Peyer's patch (tissue), 4 donors: ENCODE measurements at regions not wholly inside any gene's neighbourhood (a gene's known extent, or its start where the extent isn't known, plus 50 kb on each side); places are given as distances from the start of the nearest gene placed in this dataset.

Source experiments
- CTCF ChIP-seq, 6 experiments: fragments of 450-650 bp in 4 of 6; fragments of 200-600 bp in 2 of 6; sonication (generic) in 1 of 6; IDR thresholded peaks; one replicate each; pipeline ENCODE4 v1.5.1; 2017 to 2019; ENCODE audit warnings: antibody characterized with exemption in 6 of 6, mild to moderate bottlenecking in 3 of 6, moderate library complexity in 1 of 6
- POLR2A ChIP-seq, 2 donors: fragments of 450-650 bp; IDR thresholded peaks; one replicate each; pipeline ENCODE4 v1.5.1; 2017; ENCODE audit warnings: antibody characterized with exemption in 2 of 2, mild to moderate bottlenecking in 2 of 2, moderate library complexity in 2 of 2

- TF ChIP-seq POLR2A (IDR thresholded peaks at IDR 0.05), result no peak
- TF ChIP-seq CTCF (IDR thresholded peaks at IDR 0.05), result no peak
These were observed 582.1 kb upstream of the MGAT4C start for GRCh38 chr12:86838260-86838659.
